IMR-90 (cell line): ENCODE measurements at regions not wholly inside any gene's neighbourhood (a gene's known extent, or its start where the extent isn't known, plus 50 kb on each side); places are given as distances from the start of the nearest gene placed in this dataset.

Experiments used
- MAFK ChIP-seq: IDR thresholded peaks from 2 replicates; pipeline ENCODE4 v1.6.1; 2012; ENCODE audit warnings: low read depth, low read length, improper control_type of control experiment
- POLR2A ChIP-seq: IDR thresholded peaks from 2 replicates; pipeline ENCODE4 v1.6.1; 2012; ENCODE audit warnings: mild to moderate bottlenecking, low read depth, low read length
- RAD21 ChIP-seq: IDR thresholded peaks from 2 replicates; pipeline ENCODE4 v1.6.1; 2012; ENCODE audit warnings: low read length, improper control_type of control experiment
- TF ChIP-seq, protein P1 (sequence below): conservative IDR thresholded peaks from 2 replicates; pipeline ENCODE4 v1.5.1; 2012; ENCODE audit warnings: mild to moderate bottlenecking, low read depth, low read length, improper control_type of control experiment
- TF ChIP-seq, protein P2 (sequence below): fragments of 150-350 bp; IDR thresholded peaks from 2 replicates; pipeline ENCODE4 v1.6.1; 2017; ENCODE audit warnings: mild to moderate bottlenecking, antibody characterized with exemption, low read length, low read depth

DNA sequence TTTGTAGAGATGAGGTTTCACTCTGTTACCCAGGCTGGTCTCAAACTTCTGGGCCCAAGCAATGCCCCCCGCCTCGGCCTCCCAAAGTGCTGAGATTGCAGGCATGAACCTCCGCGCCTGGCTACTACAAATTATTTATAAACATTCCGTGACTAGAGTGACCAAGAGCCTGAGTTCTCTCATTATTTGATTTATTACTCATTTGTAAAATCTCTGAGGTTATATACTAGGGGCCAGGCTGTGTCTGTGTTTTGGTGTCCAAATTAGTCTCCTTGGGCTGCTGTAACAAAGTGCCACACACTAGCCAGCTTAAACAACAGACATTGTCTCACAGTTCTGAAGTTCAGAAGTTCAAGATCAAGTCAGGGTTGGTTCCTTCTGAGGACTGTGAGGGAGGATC is 70.8 kb upstream of the ELAC2 start:
- TF ChIP-seq POLR2A (no peak), RAD21 (no peak), MAFK (no peak)
- TF ChIP-seq, protein P1, sequence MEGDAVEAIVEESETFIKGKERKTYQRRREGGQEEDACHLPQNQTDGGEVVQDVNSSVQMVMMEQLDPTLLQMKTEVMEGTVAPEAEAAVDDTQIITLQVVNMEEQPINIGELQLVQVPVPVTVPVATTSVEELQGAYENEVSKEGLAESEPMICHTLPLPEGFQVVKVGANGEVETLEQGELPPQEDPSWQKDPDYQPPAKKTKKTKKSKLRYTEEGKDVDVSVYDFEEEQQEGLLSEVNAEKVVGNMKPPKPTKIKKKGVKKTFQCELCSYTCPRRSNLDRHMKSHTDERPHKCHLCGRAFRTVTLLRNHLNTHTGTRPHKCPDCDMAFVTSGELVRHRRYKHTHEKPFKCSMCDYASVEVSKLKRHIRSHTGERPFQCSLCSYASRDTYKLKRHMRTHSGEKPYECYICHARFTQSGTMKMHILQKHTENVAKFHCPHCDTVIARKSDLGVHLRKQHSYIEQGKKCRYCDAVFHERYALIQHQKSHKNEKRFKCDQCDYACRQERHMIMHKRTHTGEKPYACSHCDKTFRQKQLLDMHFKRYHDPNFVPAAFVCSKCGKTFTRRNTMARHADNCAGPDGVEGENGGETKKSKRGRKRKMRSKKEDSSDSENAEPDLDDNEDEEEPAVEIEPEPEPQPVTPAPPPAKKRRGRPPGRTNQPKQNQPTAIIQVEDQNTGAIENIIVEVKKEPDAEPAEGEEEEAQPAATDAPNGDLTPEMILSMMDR = no peak
- TF ChIP-seq, protein P2, sequence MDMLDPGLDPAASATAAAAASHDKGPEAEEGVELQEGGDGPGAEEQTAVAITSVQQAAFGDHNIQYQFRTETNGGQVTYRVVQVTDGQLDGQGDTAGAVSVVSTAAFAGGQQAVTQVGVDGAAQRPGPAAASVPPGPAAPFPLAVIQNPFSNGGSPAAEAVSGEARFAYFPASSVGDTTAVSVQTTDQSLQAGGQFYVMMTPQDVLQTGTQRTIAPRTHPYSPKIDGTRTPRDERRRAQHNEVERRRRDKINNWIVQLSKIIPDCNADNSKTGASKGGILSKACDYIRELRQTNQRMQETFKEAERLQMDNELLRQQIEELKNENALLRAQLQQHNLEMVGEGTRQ = no peak
